GM23338 (cell line): ENCODE measurements at regions not wholly inside any gene's neighbourhood (a gene's known extent, or its start where the extent isn't known, plus 50 kb on each side); places are given as distances from the start of the nearest gene placed in this dataset.

Experiments used
- ATAC-seq: fragments of 200-7000 bp; cut with Tn5 transposase; 3 replicates; pipeline ENCODE4 v1.9.1; 2020
- DNase-seq: peaks from one replicate; pipeline ENCODE4 v3.0.0-alpha.2; 2015; ENCODE audit warnings: low spot score
- H2AFZ ChIP-seq: fragments of 200-600 bp; sonication (generic); 2 replicates; pipeline ENCODE4 v1.8.0; 2016; ENCODE audit warnings: antibody characterized with exemption, mild to moderate bottlenecking, moderate library complexity
- H3F3A ChIP-seq: fragments of 200-600 bp; sonication (generic); replicated peaks from 2 replicates; pipeline ENCODE4 v1.8.0; 2017; ENCODE audit warnings: antibody characterized with exemption, mixed run types, low read depth
- H3K27ac ChIP-seq: fragments of 200-600 bp; sonication (generic); 2 replicates; pipeline ENCODE4 v1.6.1; 2016; ENCODE audit warnings: low read depth
- H3K27me3 ChIP-seq: fragments of 200-600 bp; sonication (generic); 2 replicates; pipeline ENCODE4 v1.8.0; 2016; ENCODE audit warnings: mild to moderate bottlenecking, mixed run types, moderate library complexity; ENCODE audit not compliant: insufficient read depth
- H3K36me3 ChIP-seq: fragments of 200-600 bp; sonication (generic); 2 replicates; pipeline ENCODE4 v1.8.0; 2016; ENCODE audit warnings: mild to moderate bottlenecking; ENCODE audit not compliant: insufficient read depth
- H3K4me1 ChIP-seq: fragments of 200-600 bp; sonication (generic); 2 replicates; pipeline ENCODE4 v1.8.0; 2016; ENCODE audit warnings: mild to moderate bottlenecking, moderate library complexity; ENCODE audit not compliant: insufficient read depth
- H3K4me2 ChIP-seq: fragments of 200-600 bp; sonication (generic); 2 replicates; pipeline ENCODE4 v1.7.1; 2017; ENCODE audit warnings: mixed run types
- H3K4me3 ChIP-seq: fragments of 200-600 bp; sonication (generic); 2 replicates; pipeline ENCODE4 v1.6.1; 2016; ENCODE audit warnings: mixed run types
- H3K79me2 ChIP-seq: fragments of 200-600 bp; sonication (generic); replicated peaks from 2 replicates; pipeline ENCODE4 v1.8.0; 2017; ENCODE audit warnings: mild to moderate bottlenecking; ENCODE audit not compliant: insufficient read depth
- H3K9me2 ChIP-seq: fragments of 200-600 bp; sonication (generic); 2 replicates; pipeline ENCODE4 v1.8.0; 2017; ENCODE audit not compliant: insufficient read depth
- H4K20me1 ChIP-seq: fragments of 200-600 bp; sonication (generic); replicated peaks from 2 replicates; pipeline ENCODE4 v1.8.0; 2017; ENCODE audit warnings: mild to moderate bottlenecking; ENCODE audit not compliant: insufficient read depth
- H3K27ac Mint-ChIP-seq: 2 replicates; pipeline ENCODE4 v1.8.0; 2020; ENCODE audit warnings: inconsistent platforms, mild to moderate bottlenecking, moderate library complexity, mixed read lengths
- H3K27me3 Mint-ChIP-seq: 3 replicates; pipeline ENCODE4 v1.8.0; 2022; ENCODE audit warnings: low read depth, mild to moderate bottlenecking, moderate library complexity, mixed read lengths, inconsistent platforms; ENCODE audit not compliant: insufficient read depth, poor library complexity
- H3K36me3 Mint-ChIP-seq: 3 replicates; pipeline ENCODE4 v1.8.0; 2021; ENCODE audit warnings: low read depth, mild to moderate bottlenecking, inconsistent platforms, moderate library complexity, mixed read lengths
- H3K4me1 Mint-ChIP-seq: 3 replicates; pipeline ENCODE4 v1.8.0; 2020; ENCODE audit warnings: mild to moderate bottlenecking, inconsistent platforms, mixed read lengths
- H3K4me3 Mint-ChIP-seq: 3 replicates; pipeline ENCODE4 v1.8.0; 2021; ENCODE audit warnings: moderate library complexity, mild to moderate bottlenecking, inconsistent platforms, mixed read lengths
- H3K9me3 Mint-ChIP-seq: 3 replicates; pipeline ENCODE4 v1.8.0; 2020; ENCODE audit warnings: moderate library complexity, mild to moderate bottlenecking, inconsistent platforms, mixed read lengths
- CREB1 ChIP-seq: fragments of 250-450 bp; sonication (Bioruptor Pico); IDR thresholded peaks from 2 replicates; pipeline ENCODE4 v1.5.0; 2020; ENCODE audit warnings: low read depth, mild to moderate bottlenecking, moderate library complexity
- EZH2phosphoT487 ChIP-seq: fragments of 200-600 bp; sonication (generic); IDR thresholded peaks from one replicate; pipeline ENCODE4 v1.8.1; 2018; ENCODE audit warnings: antibody characterized with exemption; ENCODE audit not compliant: unreplicated experiment
- JUNB ChIP-seq: IDR thresholded peaks from one replicate; pipeline ENCODE4 v1.6.1; 2016; ENCODE audit warnings: antibody characterized with exemption; ENCODE audit not compliant: unreplicated experiment
- NANOG ChIP-seq: IDR thresholded peaks from 2 replicates; pipeline ENCODE4 v1.6.1; 2016; ENCODE audit warnings: antibody characterized with exemption, borderline replicate concordance
- STAT1 ChIP-seq: IDR thresholded peaks from one replicate; pipeline ENCODE4 v1.6.1; 2016; ENCODE audit warnings: antibody characterized with exemption; ENCODE audit not compliant: unreplicated experiment
- ZNF331 ChIP-seq: fragments of 250-450 bp; sonication (Bioruptor Pico); IDR thresholded peaks from 2 replicates; pipeline ENCODE4 v1.5.0; 2020; ENCODE audit warnings: low read depth, mild to moderate bottlenecking, moderate library complexity
- ZNF462 ChIP-seq: fragments of 250-450 bp; sonication (Bioruptor Pico); IDR thresholded peaks from 2 replicates; pipeline ENCODE4 v1.5.0; 2020; ENCODE audit warnings: mild to moderate bottlenecking, moderate library complexity
- TF ChIP-seq, protein P1 (sequence below): IDR thresholded peaks from one replicate; pipeline ENCODE4 v1.6.1; 2018; ENCODE audit warnings: antibody characterized with exemption; ENCODE audit not compliant: unreplicated experiment
- TF ChIP-seq, protein P2 (sequence below): IDR thresholded peaks from 2 replicates; pipeline ENCODE4 v1.6.1; 2016; ENCODE audit warnings: antibody characterized with exemption

GRCh38 chr3:107897471-107898061, 193.3 kb downstream of the CD47 start (continued):
- TF ChIP-seq JUNB = no peak
- no peak for TF ChIP-seq CREB1 (CRISPR knock-in tag)
- TF ChIP-seq, protein P1, sequence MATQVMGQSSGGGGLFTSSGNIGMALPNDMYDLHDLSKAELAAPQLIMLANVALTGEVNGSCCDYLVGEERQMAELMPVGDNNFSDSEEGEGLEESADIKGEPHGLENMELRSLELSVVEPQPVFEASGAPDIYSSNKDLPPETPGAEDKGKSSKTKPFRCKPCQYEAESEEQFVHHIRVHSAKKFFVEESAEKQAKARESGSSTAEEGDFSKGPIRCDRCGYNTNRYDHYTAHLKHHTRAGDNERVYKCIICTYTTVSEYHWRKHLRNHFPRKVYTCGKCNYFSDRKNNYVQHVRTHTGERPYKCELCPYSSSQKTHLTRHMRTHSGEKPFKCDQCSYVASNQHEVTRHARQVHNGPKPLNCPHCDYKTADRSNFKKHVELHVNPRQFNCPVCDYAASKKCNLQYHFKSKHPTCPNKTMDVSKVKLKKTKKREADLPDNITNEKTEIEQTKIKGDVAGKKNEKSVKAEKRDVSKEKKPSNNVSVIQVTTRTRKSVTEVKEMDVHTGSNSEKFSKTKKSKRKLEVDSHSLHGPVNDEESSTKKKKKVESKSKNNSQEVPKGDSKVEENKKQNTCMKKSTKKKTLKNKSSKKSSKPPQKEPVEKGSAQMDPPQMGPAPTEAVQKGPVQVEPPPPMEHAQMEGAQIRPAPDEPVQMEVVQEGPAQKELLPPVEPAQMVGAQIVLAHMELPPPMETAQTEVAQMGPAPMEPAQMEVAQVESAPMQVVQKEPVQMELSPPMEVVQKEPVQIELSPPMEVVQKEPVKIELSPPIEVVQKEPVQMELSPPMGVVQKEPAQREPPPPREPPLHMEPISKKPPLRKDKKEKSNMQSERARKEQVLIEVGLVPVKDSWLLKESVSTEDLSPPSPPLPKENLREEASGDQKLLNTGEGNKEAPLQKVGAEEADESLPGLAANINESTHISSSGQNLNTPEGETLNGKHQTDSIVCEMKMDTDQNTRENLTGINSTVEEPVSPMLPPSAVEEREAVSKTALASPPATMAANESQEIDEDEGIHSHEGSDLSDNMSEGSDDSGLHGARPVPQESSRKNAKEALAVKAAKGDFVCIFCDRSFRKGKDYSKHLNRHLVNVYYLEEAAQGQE = no peak
- TF ChIP-seq EZH2phosphoT487 = no peak
- no peak for TF ChIP-seq ZNF331

GRCh38 chr3:107894998-107895397, 195.8 kb downstream of the CD47 start:
- Mint-ChIP-seq H3K27ac (no peak overlapping the region; the same call in 1 of the 2 replicates), H3K36me3 (no peaks in the 10 kb centered on the region), H3K4me1 (no peaks in the 10 kb centered on the region), H3K4me3 (no peak overlapping the region), H3K9me3 (no peaks in the 10 kb centered on the region; the same call in 2 of the 3 replicates), H3K27me3 (peaks cover 3% of the 10 kb centered on the region)
- no peaks in the 10 kb centered on the region for H3F3A ChIP-seq
- H3K27me3 ChIP-seq = no peaks in the 10 kb centered on the region
- H4K20me1 ChIP-seq = no peaks in the 10 kb centered on the region
- no peaks in the 10 kb centered on the region for H3K9me2 ChIP-seq
- no peaks in the 10 kb centered on the region; the same call in 1 of the 2 replicates for H3K4me1 ChIP-seq
- ATAC-seq (no peak), DNase-seq (no peak)
- H3K36me3 ChIP-seq = no peaks in the 10 kb centered on the region
- H3K4me3 ChIP-seq = no peak overlapping the region
- H2AFZ ChIP-seq = no peak overlapping the region
- no peak overlapping the region for H3K4me2 ChIP-seq
- no peak overlapping the region for H3K27ac ChIP-seq
- H3K79me2 ChIP-seq = no peaks in the 10 kb centered on the region
- TF ChIP-seq EZH2phosphoT487 = no peak
- no peak for TF ChIP-seq ZNF462 (CRISPR knock-in tag)
- TF ChIP-seq NANOG = no peak
- no peak for TF ChIP-seq ZNF331
- TF ChIP-seq, protein P2, sequence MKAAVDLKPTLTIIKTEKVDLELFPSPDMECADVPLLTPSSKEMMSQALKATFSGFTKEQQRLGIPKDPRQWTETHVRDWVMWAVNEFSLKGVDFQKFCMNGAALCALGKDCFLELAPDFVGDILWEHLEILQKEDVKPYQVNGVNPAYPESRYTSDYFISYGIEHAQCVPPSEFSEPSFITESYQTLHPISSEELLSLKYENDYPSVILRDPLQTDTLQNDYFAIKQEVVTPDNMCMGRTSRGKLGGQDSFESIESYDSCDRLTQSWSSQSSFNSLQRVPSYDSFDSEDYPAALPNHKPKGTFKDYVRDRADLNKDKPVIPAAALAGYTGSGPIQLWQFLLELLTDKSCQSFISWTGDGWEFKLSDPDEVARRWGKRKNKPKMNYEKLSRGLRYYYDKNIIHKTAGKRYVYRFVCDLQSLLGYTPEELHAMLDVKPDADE = no peak
- no peak for TF ChIP-seq STAT1
- TF ChIP-seq CREB1 (CRISPR knock-in tag) = no peak
- TF ChIP-seq, protein P1 = no peak
